ENCODE measurements at regions not wholly inside any gene's neighbourhood (a gene's known extent, or its start where the extent isn't known, plus 50 kb on each side); places are given as distances from the start of the nearest gene placed in this dataset.
"Not testable (repeated sequence)": the region's sequence is repeated elsewhere in the genome, so short reads cannot be mapped to it uniquely, and the experiment has no call there.

DNA sequence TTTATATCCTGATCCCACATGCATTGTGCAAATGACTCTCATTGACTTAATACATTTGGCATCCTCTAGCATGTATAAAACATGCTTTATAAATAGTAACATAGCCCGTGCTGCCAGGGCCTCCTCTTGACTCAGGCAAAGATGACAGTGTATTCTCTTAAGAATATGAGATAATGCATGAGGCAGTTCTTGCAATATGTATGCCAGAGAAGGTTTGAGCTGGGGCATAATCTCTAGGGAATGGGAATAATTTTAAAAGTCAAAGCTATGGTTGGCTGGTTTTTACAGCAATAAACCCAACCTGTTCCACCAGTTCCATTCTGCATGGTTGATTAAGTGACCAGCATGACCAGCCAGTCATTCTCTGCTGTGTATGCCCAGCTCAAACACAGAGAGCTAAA, 179.0 kb upstream of the PFN2 start:
- no peak for DNase-seq

DNA sequence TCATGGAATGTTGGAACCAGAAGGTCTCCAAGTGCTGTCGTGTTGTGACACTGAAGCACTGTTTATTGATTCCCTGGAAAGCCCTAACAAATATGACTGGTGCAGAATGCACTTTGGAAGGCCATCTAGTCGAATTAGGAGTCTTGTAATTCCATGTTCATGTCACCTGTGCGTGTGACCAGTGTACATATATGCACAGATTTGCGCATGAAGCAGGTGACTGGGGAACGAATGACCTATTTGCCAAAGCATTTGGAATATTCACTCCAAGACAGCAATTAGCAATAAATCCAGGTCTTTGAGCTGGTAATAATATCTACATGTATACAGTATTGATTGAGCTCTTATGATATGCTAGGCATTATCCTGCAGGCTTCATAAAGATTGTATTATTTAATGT, 177.5 kb upstream of the PFN2 start:
- DNase-seq, result no peak

DNA sequence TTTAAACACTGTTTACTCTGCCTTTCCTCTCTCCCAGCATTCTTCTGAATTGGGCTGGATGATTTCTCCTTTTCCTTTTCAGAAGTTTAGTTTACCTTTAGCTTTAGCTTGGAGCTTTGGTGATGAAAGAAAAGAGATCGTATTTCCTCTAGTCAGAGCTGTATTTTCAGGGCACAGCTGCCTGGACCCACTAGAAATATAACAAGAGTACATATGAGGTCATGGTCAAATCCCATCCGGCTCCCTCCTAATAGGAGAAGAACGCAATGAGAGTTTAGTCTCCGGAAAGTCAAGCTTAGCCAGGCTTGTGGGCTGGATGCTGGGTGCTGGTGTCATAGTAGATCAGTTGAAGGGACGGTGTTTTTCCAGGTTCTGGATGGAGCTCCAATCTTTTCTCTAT, 177.1 kb upstream of the PFN2 start:
- DNase-seq, result no peak

DNA sequence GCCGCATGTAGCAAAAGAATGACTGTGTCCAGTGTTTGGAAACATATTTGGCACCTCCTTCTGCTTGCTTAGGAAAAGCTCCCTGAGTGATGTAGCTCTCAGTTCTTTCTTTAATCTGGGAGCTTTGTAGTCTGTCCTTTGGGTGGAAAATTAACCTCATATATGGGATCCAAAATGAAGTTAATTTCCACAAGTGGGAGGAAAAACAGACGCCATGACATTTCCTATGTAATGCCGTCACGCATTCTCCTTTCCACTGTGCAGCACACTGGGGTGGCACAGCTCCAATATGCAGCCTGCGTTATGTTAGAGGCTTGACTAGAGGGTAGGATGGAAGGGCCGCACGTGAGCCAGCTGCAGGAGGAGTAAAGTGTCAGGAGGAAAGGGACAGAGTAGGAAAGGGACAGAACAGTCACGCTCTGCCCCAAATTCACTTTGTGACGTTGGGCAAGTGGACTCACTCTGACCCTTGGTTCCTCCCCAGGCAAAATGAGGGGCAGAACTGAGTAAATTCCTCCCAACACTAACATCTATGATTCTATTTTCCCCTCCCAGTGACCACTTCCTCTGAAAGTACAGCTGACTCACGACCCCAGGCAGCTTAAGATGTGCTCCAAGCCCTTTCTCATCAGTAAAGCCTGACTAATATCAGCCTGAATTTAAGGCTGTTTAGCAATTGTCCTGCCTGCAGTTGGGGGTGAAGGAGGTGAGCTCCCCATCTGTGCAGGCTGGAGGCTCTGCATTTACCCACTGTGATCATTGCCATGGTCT, 176.5 kb upstream of the PFN2 start:
- no peak for DNase-seq

DNA sequence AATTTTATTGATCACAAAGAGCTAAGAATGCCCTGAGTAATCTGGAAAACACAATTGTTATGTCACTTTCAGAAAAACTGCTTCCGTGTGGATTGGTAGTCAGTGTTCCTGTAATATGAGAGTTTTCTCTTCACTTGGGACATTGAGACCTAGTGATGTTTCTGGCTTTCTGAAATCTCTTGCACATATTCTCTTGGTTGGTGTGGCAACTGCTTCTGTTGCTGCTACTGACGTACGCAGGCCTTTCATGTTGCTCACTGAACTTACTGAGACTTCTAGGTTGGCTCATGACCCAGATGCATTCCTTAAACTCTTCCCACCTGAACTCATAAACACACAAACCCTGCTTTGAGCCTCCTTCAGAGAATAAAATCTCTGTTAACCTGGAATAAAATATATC, 175.0 kb upstream of the PFN2 start:
- no peak for DNase-seq

DNA sequence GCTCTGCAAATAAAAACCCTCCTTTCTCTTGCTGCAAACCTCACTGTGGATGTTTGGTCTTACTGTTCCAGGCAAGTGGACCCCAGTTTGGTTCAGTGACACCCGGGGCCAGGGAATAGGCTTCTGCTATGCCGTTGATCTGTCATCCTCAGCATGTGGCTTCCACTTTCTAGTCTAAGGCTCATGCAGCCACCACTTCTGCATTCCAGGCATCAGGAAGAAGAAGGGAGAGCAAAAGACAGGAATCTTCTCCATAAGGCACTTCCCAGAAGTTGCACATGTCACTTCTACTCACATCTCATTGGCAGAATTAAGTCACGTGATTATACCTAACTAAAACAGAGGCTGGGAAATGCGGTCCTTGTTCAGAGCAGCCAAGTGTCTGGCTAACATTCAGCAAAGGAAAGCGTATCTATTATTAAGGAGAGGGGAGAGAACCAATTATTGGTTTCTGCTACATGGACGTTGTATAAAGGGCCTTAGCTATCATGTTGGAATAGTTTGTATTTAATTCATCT, 173.6 kb upstream of the PFN2 start:
- no peak for DNase-seq

DNA sequence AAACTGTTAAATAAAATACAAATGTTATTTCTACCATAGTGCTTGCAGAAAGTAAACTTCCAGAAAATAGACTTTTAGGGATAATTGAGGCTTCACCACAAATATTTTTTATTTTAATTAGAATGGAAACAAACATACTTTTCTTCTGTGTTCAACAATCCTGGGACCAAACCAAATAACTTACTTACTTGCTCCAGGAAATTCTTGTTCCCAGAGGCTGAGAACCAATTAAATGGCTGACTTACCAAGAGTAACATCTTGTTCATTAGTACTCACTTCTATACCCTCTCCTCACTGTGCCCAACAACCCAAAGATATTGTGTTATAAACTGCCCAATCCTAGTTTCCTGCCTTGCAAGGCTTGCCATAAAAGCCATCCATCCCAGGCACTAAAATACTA, 172.2 kb upstream of the PFN2 start:
- DNase-seq, result no peak

DNA sequence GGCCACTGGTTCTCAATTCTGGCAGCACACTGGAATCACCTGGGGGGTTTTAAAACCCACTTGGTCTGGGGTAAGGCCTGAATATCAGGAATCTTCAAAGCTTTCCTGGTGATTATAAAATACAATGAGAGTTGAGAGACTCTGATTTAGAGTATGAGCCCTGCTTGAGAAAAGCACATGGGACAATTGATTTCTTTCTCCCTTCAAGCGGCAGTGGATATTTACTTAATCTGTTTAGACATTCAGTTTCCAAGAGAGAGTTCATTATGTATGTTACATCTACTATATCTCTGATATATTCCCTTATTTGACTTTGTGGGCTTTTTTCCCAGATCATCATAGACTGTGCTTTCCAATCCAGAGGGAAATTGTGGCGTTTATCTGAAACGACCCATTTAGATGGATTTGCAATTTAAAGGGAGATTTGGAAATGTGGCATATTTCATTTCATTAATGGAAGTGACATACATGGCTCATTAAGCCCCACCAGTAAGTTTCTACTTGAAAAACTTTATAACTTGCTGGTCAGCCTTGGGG, 171.2 kb upstream of the PFN2 start:
- no peak for DNase-seq

DNA sequence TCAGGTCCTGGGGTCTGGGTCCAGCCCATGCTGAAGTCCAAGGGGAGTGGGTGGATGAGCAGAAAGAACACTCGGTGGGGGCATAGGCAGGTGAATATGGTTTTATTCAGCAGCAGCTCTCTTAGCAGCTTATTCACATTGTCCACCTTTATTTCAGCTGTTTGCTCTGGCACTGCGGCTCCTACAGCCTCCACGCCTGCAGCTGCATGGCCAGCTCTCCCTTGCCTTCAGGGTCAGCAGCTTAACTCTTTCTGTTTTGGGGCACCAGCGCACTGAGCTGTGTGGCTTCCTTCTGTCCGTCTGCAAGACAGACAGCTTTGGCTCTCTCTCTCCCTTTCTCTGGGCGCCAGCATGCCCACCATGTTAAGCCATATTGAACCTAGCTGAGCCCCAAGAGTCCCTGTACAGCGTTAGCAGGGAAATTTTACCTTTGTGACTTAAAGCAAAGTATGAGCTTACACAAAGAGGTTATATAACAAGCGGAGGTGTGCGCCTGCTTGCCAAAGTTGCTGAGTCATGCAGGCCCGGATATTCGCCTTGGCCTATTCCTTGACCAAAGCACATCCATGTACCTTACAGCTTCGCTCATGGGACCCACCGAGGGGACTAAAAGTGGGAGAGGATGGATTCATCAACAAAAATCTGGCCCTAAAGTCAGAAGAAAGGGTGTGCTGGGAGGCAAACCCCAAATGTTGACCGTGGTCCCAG, 170.1 kb upstream of the PFN2 start:
- DNase-seq, result no peak

DNA sequence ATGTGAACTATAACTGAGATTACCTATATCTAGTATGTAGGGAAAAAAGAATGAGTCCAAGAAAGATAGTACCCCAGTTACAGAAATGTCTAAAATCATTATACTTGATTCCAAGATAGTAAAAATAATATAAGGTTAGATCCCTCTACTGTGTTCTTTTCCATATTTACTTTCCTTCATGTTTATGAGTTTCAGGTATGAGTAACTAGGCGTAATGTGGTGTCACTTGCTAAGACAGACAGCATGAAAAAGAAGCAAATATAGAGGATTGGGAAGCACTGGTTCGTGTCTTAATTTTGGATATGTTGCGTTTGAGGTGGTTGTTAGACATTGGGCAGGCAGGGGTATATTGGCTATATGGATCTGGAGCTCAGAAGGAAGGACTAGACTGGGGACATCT, 168.1 kb upstream of the PFN2 start:
- no peak for DNase-seq

DNA sequence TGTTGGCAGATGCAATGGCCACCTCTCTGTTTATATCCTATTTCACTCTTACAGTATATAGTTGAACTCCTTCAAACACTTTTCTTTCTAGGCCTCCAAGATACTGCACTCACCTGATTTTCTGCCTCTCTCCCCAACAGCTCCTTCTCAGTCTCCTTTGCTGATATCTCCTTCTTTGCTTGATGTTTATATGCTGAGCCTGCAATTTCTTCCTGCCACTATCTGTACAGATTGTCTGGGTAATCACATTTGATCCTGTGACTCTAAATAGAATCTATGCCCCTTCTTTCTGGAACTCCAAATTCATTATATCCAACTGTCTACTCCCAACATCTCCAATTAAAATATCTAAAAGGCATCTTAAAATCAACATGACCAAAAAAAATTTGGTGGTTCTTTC, 165.5 kb upstream of the PFN2 start:
- no peak for DNase-seq

DNA sequence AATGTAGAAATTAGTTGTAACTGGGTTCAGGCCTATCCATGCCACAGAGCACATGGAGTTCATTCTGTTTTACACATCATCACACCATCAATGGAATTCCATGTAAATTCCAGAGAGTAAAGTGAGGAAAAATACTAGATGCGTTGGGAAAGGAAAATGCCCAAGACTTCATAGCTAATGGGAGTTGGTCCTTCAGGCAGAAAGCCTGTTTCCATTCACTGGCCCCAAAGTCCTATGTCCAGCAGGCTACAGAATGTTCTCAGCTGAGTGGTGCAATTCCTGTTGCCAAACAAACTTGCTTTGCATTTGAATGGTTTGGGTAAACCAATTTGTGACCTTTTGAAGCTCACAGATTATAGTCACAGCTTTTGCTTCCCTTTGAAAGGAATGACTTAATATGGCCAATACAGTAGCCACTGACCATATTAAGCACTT, 164.6 kb upstream of the PFN2 start:
- DNase-seq, result no peak

DNA sequence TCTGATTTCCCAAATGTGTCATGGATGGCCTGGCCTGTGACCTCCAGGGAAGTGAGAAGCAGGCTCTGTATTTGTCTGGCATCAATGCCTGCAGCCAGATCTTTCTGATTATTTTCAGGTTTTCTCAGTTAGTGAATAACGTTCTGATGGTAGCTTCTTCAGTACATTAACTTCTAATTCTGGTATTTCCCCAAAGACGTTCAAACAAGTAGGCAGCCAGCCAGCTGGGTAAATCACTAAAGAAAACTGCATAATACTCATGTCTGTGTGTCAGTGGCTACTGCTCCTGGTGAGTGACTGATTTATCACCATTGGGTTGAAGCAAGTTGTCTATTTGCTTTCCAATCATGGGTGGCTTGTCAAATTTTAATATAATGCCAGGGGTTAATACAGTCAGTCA, 162.6 kb upstream of the PFN2 start:
- DNase-seq, result no peak

DNA sequence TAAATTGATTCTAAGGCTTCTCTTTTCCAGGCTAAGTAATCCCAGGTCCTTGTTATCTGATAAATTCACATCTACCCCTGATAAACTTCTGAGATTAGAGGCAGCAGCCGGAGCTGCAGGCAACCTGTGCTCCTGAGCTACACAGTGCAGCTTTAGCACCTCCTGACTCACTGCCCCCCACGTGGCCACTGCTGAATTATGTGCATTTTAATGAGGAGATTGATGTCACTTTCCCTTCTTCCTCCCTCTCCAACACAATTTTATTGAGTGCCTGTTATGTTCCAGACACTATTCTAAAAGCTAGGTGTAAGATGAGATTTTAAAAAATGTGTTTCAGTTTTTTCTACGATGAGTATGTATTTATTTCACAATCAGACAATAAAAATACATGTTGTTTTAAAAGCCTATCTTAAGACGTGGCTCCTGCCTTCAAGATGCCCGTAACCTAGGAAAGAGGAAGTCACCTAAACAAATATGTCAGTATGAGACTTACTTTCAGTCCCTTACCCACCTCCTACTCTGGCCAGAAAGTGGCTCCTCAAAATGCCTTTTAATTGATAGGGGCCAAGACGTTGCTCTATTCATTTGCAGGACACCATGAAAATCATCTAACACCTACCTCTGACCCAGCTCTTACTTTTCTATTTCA, 161.5 kb upstream of the PFN2 start:
- no peak for DNase-seq

DNA sequence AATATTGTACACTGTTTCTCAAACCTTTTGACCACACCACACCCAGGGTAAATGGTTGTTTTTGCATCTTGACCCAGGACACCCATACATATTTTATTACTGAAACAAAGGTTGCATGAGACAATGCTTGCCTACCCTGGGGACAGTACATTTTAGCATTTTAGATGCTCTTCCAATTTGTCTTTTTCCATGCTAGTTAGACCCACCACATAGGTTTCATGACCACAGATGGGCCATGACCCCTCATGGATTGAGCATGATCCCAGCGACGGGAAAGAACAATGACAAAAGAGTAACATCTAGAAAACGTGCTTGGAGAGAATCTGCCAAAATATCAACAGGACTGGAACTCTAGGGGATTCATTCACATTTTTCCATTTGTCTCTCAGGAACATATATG, 161.0 kb upstream of the PFN2 start:
- DNase-seq, result no peak

DNA sequence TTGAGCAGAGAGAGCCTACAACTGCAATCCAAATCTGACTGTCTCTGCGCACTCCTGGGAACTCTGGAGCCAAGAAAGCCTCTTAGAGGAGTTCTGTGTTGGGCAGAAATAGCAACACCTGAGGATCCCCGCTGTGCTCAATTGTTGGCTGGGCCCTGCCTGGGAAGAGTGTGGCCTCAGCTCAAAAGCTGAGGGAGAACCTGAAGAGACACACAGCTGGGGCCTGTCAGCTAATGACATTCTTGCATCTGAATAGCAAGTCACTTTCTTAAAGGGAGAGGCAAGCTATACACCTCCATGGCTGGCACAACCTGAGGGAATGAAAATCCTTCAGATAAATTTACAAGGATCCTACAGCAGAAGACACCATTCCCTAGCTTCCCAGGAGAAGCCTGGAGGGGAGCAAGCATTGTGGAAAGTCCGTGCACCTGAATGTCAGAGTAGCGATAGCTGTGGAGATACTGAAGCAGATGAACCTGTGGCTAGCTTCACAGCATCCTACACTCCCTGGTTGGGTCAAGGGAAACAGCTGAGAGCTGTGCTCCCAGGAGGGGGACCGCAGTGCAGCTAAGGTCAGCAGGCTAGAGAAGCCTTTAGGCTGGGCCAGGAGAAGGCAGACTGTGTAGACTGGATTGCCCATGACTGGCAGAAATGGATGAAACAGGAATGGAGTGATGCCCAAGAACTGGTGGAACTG, 159.9 kb upstream of the PFN2 start:
- DNase-seq, result no peak

DNA sequence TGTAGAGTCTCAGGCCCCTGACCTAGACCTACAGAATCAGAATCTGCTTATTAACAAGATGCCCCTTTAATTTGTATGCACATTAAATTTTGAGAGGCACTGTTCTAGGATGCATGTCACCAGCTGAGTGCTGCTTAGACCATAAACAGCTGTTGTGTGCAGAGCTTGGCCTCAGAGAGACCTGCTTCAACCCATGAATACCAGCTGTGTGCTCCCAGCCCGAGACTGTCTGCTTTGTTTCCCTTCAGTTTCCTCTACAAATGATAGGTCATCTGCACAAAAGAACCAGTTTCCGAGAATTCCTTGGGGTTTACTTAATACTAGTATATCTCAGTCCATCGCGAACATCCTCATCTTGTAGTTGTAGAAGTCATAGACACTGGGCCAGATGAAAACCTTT, 158.5 kb upstream of the PFN2 start:
- no peak for DNase-seq

DNA sequence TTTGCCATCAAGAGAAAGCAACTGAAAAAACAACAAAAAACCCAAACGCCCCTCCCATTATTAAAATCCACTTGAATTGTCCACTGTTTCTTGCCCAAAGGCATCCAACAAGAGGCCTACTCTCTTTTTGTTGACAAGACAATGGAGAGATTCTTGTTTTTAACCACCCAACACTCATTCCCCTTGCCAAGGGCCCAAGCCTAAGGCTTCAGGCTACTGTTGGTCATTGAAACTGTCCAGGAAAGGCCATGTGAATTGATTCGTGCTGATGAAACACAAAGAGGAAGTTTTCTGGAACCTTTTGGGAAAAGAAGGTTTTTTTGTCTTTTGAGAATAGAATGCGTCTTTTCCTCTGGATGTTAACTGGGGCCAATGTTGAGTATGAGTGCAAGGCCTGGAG, 157.4 kb upstream of the PFN2 start:
- no peak for DNase-seq

DNA sequence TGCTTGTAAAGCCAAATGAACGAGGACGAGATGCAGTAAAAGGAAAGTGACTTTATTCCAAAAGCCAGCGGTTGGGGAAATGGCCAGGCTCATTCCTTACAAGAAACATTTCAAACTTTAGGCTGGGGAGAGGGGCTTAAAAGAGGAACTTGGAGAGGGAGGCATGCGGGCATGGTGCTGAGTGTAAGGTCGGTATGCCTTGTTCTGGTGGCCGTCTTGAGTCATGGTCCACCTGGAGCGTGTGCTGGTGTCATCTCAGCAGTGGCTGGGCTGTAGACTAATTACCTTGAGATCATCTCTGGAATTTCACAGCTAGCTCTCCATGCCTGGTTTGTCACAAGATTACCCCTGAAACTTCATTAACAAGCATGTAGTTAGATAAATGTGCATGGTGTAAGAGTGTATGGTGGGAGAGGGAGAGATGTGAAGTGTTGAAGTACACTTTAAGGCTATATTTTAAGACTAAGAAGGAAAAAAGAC, 156.4 kb upstream of the PFN2 start:
- no peak for DNase-seq

DNA sequence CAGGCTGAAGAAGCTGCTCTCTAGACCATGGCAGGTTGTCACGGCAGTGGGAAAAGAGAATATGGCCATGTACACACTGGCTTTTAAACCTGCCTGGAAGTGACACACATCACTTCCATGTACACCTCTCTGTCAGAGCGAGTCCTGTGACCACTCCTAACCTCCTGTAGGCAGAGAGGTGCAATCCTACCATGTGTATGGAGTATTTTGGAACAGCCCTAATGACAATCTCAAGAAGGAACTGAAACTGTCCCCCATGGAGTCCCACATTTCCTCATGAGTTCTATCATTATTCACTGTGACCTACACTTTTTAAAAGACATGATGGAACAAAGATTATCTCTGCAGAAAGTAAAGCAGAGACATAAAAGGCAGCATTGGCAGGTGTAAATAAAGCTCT, 153.4 kb upstream of the PFN2 start:
- DNase-seq, result no peak

DNA sequence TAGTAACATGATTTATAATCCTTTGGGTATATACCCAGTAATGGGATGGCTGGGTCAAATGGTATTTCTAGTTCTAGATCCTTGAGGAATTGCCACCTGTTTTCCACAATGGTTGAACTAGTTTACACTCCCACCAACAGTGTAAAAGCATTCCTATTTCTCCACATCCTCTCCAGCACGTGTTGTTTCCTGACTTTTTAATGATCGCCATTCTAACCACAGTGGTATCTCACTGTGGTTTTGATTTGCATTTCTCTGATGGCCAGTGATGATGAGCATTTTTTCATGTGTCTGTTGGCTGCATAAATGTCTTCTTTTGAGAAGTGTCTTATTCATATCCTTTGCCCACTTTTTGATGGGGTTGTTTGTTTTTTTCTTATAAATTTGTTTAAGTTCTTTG, 152.6 kb upstream of the PFN2 start:
- not testable (repeated sequence) for DNase-seq

DNA sequence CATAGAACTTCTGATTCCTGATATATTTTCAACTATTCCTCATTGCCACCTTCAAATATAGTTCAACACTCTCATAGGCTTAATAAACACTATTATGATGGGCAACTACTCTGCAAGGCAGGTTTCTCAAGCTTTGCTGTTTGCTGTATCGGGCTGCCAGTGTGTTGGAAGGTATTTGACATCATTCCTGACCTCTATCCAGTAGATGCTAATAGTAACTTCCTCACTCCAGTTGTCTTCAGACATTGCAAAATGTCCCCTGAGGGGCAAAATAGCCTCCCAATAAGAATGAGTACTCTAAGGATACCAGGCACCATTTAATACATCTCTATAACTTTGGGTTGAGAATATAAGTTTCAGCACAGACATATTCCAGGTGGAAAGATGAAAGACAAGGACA, 147.5 kb upstream of the PFN2 start:
- DNase-seq, result no peak

DNA sequence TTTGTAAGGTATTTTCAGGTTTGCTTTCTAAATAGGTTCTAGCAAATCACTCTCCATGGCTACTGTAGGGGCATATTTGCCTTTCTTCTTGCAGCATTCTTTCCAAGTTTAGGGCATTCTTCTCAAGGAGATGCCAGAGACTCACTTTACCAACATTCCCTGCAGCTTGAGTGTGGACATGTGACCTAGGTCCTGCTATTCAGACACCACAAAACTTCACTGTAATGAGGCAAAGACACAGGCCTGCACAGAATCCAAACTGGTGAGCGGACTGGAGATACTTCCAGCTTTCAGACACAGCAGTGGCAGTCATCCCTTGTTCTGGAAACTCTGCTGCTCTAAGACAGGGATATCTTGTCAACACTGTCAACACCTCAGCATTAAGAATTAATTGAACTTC, 146.4 kb upstream of the PFN2 start:
- DNase-seq, result no peak

All from activated effector memory CD4-positive, alpha-beta T cell treated with anti-CD3 and anti-CD28 coated beads, Interleukin-2, amount 50 U/mL, for 16 hours (primary cell).